Cardiac septum (tissue), 1 donor: ENCODE measurements at regions not wholly inside any gene's neighbourhood (a gene's known extent, or its start where the extent isn't known, plus 50 kb on each side); places are given as distances from the start of the nearest gene placed in this dataset.

Experiments used
- DNase-seq: peaks from one replicate; pipeline ENCODE4 v3.0.0-alpha.2; 2020; ENCODE audit warnings: low spot score
- intact Hi-C: fragments of 100-400 bp; cut with DNase I; formaldehyde crosslinking; loops from one replicate; pipeline ENCODE4 v1.14.0; 2022
- donor health status: DM: no; HTN: no; CAD: no.

DNA sequence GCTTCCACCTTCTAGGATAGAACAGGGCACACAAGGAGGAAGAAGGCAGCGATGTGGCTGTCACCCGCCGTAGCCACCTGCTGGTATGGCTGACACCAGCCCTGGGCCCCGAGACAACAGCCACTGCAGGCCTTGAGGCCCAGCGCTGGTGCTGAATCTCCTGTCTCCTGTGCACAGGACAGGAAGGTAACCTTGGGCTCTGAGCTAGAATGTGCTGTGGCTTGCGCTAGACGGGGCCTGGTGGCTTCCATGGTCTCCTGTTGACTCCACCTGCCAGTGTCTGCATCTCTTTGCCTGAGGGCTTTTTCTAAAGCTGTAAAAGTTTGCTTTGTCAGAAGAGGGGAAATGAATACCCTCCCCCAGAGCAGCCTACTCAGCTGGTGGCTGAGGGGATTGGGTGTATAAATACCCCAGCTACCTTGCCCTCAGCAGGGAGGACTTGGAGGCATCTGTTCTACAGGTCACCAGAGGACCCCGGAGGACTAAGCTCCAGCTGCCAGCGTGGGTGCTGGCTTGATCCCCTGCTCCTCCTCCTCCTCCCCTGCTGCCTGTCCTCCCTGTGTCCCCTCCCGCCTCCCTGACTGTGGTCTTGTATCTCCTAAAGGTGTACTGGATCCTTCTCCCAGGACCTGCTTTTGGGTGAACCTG is 76.1 kb upstream of the SDK2 start:
- DNase-seq: no peak
- intact Hi-C loops: no loop called here

DNA sequence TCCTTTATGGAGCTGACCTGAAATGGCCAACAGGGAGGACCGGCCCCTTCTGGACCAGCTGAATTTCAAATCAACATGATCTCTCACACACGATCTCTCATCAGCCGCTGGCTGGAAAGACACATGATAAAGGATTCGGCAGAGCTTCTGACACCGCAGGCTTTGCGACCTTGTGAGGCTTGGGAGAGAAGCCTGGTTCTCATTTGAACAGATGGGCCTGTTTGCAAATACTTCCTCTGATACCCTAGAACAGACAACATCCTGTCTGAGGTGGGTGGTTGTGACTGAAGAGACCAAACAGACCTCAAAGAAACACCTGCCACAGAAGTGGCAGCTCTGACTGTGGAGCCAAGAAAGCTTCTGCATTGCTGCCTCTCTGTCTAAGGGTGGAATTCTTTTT is 77.9 kb upstream of the SDK2 start:
- DNase-seq: no peak
- intact Hi-C loops: no loop called here

DNA sequence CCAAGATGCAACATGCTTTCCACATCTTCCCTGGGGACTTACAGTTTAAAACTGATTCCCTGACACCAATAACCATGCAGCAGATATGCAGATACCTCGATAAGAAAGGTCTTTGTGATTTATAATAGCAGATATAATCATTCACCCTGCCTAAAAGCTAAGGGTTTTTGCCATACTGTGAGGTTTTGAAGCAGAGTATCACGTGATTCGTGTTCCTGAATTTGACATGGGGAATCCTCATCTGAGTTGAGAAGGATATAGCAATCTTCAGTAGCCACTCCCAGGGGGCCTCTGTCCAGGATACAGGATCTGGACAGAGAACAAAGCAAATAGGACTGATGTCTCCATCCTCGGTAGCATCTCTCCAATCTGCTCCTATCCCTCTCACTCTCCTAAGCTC is 79.1 kb upstream of the SDK2 start:
- intact Hi-C loops: no loop called here
- no peak for DNase-seq

DNA sequence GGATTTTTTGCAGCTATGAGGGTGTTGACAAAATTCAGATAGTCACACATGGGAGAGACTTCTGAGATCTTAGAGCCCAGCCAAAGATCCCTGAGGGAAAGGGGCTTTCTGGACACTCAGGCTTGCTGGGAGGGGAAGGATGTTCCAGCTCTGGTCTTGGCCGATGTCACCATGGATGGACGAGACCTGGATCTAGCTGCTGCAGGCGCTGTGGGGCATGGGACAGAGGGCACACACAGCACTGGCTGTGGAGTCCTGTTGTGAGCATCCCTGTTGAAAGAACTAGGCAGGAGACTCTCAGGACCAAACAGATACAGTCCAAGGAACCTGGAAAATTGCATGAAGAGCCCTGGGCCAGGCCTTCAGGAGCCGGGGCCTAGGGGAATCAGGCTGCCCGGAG is 80.1 kb upstream of the SDK2 start:
- DNase-seq: no peak
- intact Hi-C loops: no loop called here

- DNase-seq: no peak
- intact Hi-C loops: no loop called here
These were observed 80.7 kb upstream of the SDK2 start for GRCh38 chr17:73724990-73725389.

DNA sequence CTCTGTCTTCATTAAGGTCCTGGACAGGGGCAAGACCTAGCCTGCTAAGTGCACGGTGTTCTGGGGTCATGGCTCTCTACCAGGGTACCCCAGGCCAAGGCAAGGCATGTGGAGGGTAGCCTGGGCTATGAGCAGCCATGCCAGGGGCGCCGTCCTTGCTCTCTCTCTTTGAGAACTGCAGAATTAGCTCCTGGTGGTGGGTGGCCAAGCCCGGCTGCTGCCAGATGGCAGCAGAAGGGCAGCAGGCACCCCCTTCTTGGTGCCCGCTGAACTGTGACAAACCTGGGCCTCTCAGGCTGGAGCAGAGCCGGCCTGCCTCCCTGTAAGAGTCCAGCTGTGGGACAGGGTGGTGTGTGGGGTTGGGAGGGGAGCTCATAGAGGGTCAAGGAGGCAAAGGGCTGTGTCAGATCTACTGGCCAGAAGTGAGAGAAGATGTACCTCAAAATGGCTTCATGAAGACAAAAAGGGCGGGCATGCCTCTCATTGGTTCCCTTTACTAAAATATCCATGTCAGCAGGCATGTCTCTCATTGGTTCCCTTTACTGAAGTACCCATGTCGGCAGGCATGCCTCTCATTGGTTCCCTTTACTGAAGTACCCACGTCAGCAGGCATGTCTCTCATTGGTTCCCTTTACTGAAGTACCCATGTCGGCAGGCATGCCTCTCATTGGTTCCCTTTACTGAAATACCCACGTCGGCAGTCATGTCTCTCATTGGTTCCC is 81.7 kb upstream of the SDK2 start:
- intact Hi-C loops: no loop called here

GRCh38 chr17:73727941-73728340 is 83.7 kb upstream of the SDK2 start:
- intact Hi-C loops: no loop called here
- no peak for DNase-seq

More for the DNA sequence above, 81.7 kb upstream of the SDK2 start:
- peak; percentile 71 for DNase-seq

DNA sequence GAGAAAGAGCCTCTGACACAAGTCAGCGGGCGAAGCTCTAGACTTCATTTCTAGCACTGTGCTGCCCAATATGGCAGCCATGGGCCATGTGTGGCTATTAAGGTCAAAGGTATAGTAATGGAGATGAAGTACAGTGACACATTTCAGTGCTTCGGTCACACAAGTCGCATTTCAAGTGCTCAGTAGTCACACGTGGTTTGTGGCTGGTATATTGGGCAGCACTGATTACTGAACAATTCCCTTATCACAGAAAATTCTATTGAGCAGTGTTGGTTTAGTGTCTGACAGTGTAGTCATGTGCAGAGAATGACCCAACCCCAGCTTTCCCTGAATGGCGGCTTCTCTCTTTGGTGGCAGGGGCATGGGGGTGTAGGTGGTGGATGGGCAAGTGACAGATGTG is 84.9 kb upstream of the SDK2 start:
- intact Hi-C loops: no loop called here

DNA sequence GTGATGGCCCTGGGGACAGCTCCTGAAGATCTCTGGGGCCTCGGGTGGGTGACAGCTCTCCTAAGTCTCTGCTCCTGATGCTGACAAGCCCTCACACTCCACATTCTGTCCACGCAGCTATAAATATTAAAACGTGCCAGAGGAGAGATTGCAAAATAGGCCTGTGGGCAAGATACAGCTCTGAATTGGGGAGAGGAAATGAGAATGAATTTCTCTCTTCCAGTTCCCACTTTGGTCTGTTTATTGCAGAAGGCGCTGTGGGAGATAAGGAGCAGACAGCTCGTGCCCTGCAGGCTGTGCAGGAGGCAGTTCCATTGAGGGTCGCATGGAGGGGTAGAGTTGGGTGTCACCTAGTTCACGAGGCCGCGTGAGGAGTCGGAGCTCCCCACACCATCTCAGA is 87.5 kb upstream of the SDK2 start:
- intact Hi-C loops: no loop called here
- DNase-seq: no peak

More for the DNA sequence above, 84.9 kb upstream of the SDK2 start:
- no peak for DNase-seq

GRCh38 chr17:73733517-73733916 is 89.3 kb upstream of the SDK2 start:
- DNase-seq: no peak
- intact Hi-C loops: no loop called here

GRCh38 chr17:73735245-73735644 is 91.0 kb upstream of the SDK2 start:
- intact Hi-C loops: no loop called here
- DNase-seq: no peak

GRCh38 chr17:73738751-73739575 is 94.7 kb upstream of the SDK2 start:
- intact Hi-C loops: no loop called here
- DNase-seq: no peak

- no peak for DNase-seq
- intact Hi-C loops: no loop called here
These were observed 96.1 kb upstream of the SDK2 start for GRCh38 chr17:73740370-73740769.

DNA sequence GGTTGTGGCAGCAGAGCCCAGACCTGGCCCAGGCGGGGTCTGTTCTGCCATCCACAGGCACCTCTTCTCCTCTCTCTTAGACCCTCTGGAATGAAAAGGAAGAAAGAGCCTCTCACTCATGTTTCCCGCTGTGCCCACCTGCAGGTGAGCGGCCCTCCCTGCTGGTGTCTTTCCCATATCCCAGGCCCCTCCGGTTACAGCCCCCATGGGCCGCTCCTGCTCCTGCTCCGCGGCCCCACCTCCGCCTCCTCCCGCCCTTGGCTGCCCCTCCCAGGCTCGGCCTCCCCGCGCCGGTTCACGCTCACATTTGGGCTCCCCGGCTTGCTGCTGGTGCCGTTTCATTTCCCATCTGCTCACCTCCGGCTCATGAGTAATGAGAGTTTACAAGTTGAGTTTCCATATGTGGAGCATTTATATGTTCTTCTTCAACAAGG is 98.7 kb upstream of the SDK2 start:
- DNase-seq: no peak
- intact Hi-C loops: no loop called here

- intact Hi-C loops: no loop called here
- no peak for DNase-seq
These were observed 99.4 kb upstream of the SDK2 start for GRCh38 chr17:73743518-73744201.

DNA sequence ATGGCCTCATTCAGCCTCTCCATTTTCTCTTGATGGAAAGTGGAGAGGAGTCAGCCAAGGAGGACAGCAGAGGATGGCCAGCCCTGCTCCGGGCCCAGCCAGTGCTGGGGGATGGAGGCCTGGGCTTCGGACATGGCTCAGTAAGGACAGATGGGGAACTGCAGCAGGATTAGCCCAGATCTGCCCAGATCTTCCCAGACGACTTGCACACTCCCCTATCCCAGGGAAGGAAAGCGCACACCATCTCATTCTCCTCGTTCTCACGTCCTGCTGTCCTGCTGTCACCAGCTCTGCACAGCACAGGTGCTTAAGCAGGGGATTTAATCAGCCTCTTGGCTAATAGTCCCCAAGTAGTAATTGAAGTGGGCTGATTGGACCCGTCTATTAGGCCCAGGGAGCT is 100.2 kb upstream of the SDK2 start:
- intact Hi-C loops: no loop called here
- no peak for DNase-seq

- DNase-seq: no peak
- intact Hi-C loops: loop anchor here (1.0 kb wide), 1 partner anchor 24 kb away; no protein-coding TSS in a partner anchor
These were observed 102.2 kb upstream of the SDK2 start for GRCh38 chr17:73746314-73747073.

DNA sequence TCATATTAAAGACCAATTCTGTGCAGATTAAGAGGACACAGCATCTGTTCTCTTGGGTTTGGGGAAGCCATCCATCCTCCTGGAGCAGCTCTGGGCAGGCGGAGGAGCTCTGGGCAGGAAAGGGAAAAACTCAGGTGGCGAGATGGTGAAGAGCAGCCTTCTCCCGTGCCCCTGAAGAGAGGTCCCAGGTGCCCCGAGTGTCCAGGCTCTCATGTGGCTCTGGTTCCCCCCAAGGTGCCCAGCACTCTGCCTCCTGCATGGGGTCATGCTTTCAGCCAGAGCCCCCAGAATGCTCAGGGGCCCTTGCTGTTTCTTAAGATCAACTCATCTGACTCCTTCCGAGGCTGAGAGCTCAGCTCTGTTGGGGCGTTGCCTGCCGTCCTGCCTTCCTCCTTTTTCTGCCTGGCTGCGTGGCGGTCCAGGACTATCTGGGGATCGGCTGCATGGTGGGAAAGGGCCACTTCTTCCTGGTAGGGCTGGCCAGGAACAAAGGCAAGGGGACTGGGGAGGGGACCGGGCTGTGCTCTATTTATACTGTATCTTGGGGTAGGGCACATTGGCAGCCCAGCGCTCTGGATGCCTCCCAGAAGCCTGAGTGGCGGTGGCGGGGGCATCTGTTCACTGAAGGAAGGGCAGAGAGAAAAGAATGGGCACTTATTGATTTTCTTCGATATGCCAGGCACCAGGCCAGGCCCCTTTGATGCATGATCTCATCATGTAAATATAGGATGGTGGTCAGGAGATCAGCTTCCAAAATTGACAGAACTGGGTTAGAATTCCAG is 103.2 kb upstream of the SDK2 start:
- no peak for DNase-seq
- intact Hi-C loops: loop anchor here (1.0 kb wide), 1 partner anchor 23 kb away; no protein-coding TSS in a partner anchor

GRCh38 chr17:73748508-73748907 is 104.3 kb upstream of the SDK2 start:
- intact Hi-C loops: no loop called here
- no peak for DNase-seq
